ENCODE measurements at regions not wholly inside any gene's neighbourhood (a gene's known extent, or its start where the extent isn't known, plus 50 kb on each side); places are given as distances from the start of the nearest gene placed in this dataset.
"Not testable (repeated sequence)": the region's sequence is repeated elsewhere in the genome, so short reads cannot be mapped to it uniquely, and the experiment has no call there.

GRCh38 chr2:64797881-64798575, 144.3 kb upstream of the SERTAD2 start:
- no peak for DNase-seq

GRCh38 chr2:64799592-64800252, 146.0 kb upstream of the SERTAD2 start:
- no peak for DNase-seq

- DNase-seq, result no peak
These were observed 150.1 kb upstream of the SERTAD2 start for GRCh38 chr2:64803776-64804175.

GRCh38 chr2:64804651-64805050, 150.9 kb upstream of the SERTAD2 start:
- DNase-seq, result no peak

- DNase-seq, result peak; percentile 43
These were observed 153.7 kb upstream of the SERTAD2 start for GRCh38 chr2:64807417-64807816.

GRCh38 chr2:64808092-64808491, 154.4 kb upstream of the SERTAD2 start:
- no peak for DNase-seq

GRCh38 chr2:64808754-64809153, 155.0 kb upstream of the SERTAD2 start:
- no peak for DNase-seq

GRCh38 chr2:64809216-64809615, 155.5 kb upstream of the SERTAD2 start:
- DNase-seq, result no peak

- no peak for DNase-seq
These were observed 158.6 kb upstream of the SERTAD2 start for GRCh38 chr2:64812285-64812684.

- no peak for DNase-seq
These were observed 160.3 kb upstream of the SERTAD2 start for GRCh38 chr2:64814007-64814406.

- not testable (repeated sequence) for DNase-seq
These were observed 162.8 kb upstream of the SERTAD2 start for GRCh38 chr2:64816526-64816925.

- DNase-seq, result no peak
These were observed 163.7 kb upstream of the SERTAD2 start for GRCh38 chr2:64817453-64817852.

- DNase-seq, result no peak
These were observed 164.9 kb upstream of the SERTAD2 start for GRCh38 chr2:64818664-64819060.

- DNase-seq, result no peak
These were observed 165.6 kb upstream of the SERTAD2 start for GRCh38 chr2:64819361-64819760.

- DNase-seq, result peak; percentile 48
These were observed 166.3 kb upstream of the SERTAD2 start for GRCh38 chr2:64819774-64820688.

GRCh38 chr2:64820901-64821300, 167.2 kb upstream of the SERTAD2 start:
- no peak for DNase-seq

- DNase-seq, result no peak
These were observed 165.4 kb upstream of the SLC1A4 start for GRCh38 chr2:64823794-64824193.

GRCh38 chr2:64825831-64826491, 163.2 kb upstream of the SLC1A4 start:
- DNase-seq, result no peak

- DNase-seq, result no peak
These were observed 162.5 kb upstream of the SLC1A4 start for GRCh38 chr2:64826703-64827102.

GRCh38 chr2:64828261-64828660, 160.9 kb upstream of the SLC1A4 start:
- no peak for DNase-seq

GRCh38 chr2:64829525-64829924, 159.7 kb upstream of the SLC1A4 start:
- no peak for DNase-seq

- DNase-seq, result peak; percentile 80
These were observed 157.8 kb upstream of the SLC1A4 start for GRCh38 chr2:64831134-64831976.
